HAP-1 (cell line): ENCODE measurements at regions not wholly inside any gene's neighbourhood (a gene's known extent, or its start where the extent isn't known, plus 50 kb on each side); places are given as distances from the start of the nearest gene placed in this dataset.

Experiments used
- DNase-seq, 2 experiments: peaks; one replicate each; pipeline ENCODE4 v3.0.0-alpha.2; 2016 to 2020; ENCODE audit warnings: low spot score in 2 of 2
- H3K27me3 ChIP-seq: fragments of 250-450 bp; sonication (Bioruptor Pico); 2 replicates; pipeline ENCODE4 v1.5.1; 2020; ENCODE audit warnings: low read depth, mild to moderate bottlenecking, moderate library complexity
- H3K36me3 ChIP-seq: fragments of 250-450 bp; sonication (Bioruptor Pico); replicated peaks from 2 replicates; pipeline ENCODE4 v1.5.1; 2020; ENCODE audit warnings: mild to moderate bottlenecking
- H3K4me1 ChIP-seq: fragments of 250-450 bp; sonication (Bioruptor Pico); 2 replicates; pipeline ENCODE4 v1.5.1; 2020; ENCODE audit warnings: mild to moderate bottlenecking
- H3K4me3 ChIP-seq: fragments of 250-450 bp; sonication (Bioruptor Pico); 2 replicates; pipeline ENCODE4 v1.5.1; 2020; ENCODE audit warnings: mild to moderate bottlenecking, moderate library complexity
- H3K9me3 ChIP-seq: fragments of 250-450 bp; sonication (Bioruptor Pico); 2 replicates; pipeline ENCODE4 v1.5.1; 2020; ENCODE audit warnings: mild to moderate bottlenecking, moderate library complexity
- in situ Hi-C: fragments of 300-500 bp; cut with MboI; formaldehyde crosslinking; loops from 3 replicates; pipeline ENCODE4 v1.14.3; 2020; ENCODE audit warnings: low sequenced_read_pairs, inconsistent platforms, mixed read lengths

DNA sequence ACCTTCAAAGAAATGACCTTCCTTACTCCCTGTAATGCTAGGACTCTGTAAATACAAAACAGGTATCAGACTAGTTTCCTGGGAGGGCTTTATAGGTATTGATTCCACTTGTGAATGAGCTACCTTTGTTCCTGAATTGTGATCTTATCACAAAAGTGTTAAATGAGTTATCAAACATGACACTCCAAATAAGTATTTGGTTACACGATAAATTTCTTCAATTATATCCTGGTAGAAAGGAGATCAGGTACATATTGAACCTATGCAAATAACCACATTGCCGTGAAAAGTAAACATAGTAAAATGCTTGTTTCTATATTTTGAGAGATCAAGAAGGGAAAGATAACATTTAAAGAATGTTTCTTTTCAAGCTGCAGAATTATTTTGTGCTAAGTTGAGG, 285.3 kb downstream of the HIVEP2 start:
- no peak for DNase-seq
- H3K4me3 ChIP-seq: no peak overlapping the region
- H3K27me3 ChIP-seq: no peaks in the 10 kb centered on the region
- no peaks in the 10 kb centered on the region for H3K9me3 ChIP-seq
- H3K4me1 ChIP-seq: no peaks in the 10 kb centered on the region
- H3K36me3 ChIP-seq: no peaks in the 10 kb centered on the region
- in situ Hi-C loops: no loop called here

DNA sequence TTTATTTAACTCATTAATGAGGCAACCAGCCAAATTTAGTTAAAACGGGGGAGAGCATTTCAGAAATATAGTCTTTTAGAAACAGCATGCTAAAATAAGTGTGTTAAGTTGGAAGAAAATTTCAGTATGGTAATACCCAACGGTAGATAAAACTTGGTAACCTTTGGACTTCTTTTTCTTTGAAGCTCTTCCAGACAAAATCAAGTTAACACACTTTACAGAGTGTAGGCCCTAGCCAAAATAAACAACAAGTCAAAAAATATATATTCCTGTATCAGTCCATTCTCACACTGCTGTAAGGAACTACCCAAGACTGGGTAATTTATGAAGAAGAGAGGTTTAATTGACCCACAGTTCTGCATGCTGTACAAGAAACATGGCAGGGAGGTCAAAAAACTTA, 279.6 kb downstream of the HIVEP2 start:
- H3K9me3 ChIP-seq: 0 out of 2 replicates have a peak, but pooled peaks cover 2% of the 10 kb centered on the region
- H3K4me1 ChIP-seq: no peaks in the 10 kb centered on the region
- H3K4me3 ChIP-seq: no peak overlapping the region
- in situ Hi-C loops: no loop called here
- DNase-seq: no peak
- no peaks in the 10 kb centered on the region for H3K36me3 ChIP-seq
- H3K27me3 ChIP-seq: no peaks in the 10 kb centered on the region

DNA sequence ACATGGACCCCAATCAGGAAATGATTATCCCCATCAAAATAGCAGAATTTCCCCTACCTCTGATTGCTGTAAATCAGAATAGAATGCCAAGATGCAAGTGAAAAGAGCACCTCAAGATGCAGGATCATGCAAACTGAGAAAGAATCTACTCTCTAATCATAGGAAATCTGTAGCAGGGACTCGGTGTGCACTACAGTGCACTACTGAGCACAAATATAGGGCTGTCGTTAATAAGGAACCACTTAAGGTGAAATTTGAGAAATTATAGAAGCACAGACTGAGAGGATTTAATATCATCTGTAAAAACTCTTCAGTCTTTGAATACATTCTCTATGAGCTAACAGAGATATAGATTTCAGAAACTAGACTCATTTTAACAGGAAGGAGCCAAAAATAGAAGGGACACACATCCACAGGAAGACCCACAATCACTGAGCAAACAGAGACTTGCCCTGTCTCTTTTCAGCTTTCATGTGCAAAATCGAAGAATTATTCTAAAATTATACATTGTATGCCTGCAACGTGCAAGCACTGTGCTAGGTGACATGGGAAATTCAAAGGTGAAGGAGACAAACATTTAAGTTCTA, 278.3 kb downstream of the HIVEP2 start:
- no peaks in the 10 kb centered on the region for H3K36me3 ChIP-seq
- no peak overlapping the region for H3K4me3 ChIP-seq
- no peaks in the 10 kb centered on the region for H3K27me3 ChIP-seq
- in situ Hi-C loops: no loop called here
- H3K4me1 ChIP-seq: no peaks in the 10 kb centered on the region
- 0 out of 2 replicates have a peak, but pooled peaks cover 2% of the 10 kb centered on the region for H3K9me3 ChIP-seq
- DNase-seq: no peak

DNA sequence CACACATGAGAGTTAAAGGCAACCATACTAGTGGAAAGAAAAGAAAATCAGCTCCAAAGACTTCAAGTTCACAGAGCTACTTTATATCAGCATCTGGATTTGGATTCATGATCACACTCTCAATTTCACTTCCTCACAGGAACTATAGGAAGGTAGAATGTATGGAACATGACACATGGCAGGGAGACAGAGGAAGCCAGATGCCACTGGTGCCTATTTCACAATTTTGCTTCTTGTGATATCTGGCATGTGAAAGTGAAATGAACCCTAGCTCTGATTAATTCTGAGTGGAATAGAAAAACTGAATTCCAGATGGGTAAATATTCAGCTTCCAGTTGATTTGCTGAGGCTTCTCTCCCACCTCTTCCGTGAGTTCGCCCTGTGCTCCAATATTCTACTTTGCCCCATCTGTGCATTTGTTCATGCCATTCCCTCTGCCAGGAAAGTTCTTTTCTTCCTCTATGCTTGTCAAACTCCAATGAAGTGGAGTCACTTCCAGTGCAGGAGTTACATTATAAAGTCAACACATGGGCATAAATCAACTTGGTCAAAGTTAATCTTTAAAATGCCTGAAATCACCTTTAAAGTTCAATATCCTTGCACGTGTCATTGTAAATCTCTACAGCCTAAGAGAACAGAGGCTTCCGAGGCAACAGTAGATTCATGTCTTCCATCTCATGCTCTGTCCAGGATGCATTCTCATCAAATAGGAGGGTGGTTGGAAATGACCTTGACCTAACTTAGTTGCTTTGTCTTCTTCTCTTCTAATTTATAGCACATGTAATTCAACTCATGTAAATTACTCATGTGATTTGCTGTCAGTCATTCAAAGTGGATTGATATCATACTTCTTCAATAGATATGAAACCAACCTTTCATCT, 275.3 kb downstream of the HIVEP2 start:
- in situ Hi-C loops: no loop called here
- no peak for DNase-seq
- Histone ChIP-seq H3K9me3 (0 out of 2 replicates have a peak, but pooled peaks cover 2% of the 10 kb centered on the region), H3K36me3 (no peaks in the 10 kb centered on the region), H3K27me3 (peaks cover 9% of the 10 kb centered on the region), H3K4me1 (no peaks in the 10 kb centered on the region), H3K4me3 (no peak overlapping the region)

DNA sequence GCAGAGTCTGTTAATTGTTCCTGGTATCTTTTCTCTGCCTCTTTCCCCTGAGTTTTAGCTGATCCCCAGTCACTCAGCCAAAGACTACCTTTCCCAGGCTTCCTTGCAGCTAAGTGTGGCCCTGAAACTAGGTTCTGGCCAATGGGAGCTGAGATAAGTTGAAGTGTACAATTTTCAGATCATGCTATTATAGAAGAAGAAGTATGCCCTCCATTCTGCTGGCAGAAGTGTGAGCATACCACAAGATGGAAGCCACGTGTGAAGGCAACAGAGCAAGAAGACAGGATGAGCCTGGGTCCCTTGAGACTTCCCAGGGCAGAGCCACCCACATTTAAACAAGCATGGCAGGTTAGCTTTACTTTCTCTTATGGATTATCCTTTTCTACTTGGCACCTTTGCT, 273.2 kb downstream of the HIVEP2 start:
- in situ Hi-C loops: no loop called here
- Histone ChIP-seq H3K4me3 (no peak overlapping the region), H3K4me1 (no peaks in the 10 kb centered on the region), H3K27me3 (peaks cover 9% of the 10 kb centered on the region), H3K9me3 (0 out of 2 replicates have a peak, but pooled peaks cover 2% of the 10 kb centered on the region), H3K36me3 (no peaks in the 10 kb centered on the region)
- no peak for DNase-seq

DNA sequence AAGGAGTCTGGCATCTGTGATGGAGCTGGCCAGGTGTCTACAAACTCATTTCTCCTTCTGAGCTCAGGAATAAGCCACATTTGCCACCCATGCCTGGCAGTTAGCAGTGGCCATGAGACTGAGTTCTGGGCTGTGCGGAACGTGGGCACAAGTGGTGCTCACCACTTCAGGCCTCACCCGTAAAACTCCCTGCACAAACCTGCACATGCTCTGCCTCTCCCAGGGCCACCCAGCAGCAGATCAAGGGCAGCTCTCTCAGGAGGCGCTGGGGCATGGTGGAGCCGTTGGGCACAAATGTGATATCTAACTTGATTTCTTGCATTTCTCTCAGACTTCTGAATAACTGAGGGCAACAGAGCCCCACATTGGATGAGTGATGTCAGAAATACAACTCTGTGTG, 269.5 kb downstream of the HIVEP2 start:
- no peaks in the 10 kb centered on the region for H3K9me3 ChIP-seq
- in situ Hi-C loops: loop anchor here (25.0 kb wide), 2 partner anchors 362 to 737 kb away; no protein-coding TSS in a partner anchor
- DNase-seq: no peak
- no peaks in the 10 kb centered on the region for H3K4me1 ChIP-seq
- H3K36me3 ChIP-seq: no peaks in the 10 kb centered on the region
- H3K4me3 ChIP-seq: no peak overlapping the region
- peaks cover 10% of the 10 kb centered on the region for H3K27me3 ChIP-seq

DNA sequence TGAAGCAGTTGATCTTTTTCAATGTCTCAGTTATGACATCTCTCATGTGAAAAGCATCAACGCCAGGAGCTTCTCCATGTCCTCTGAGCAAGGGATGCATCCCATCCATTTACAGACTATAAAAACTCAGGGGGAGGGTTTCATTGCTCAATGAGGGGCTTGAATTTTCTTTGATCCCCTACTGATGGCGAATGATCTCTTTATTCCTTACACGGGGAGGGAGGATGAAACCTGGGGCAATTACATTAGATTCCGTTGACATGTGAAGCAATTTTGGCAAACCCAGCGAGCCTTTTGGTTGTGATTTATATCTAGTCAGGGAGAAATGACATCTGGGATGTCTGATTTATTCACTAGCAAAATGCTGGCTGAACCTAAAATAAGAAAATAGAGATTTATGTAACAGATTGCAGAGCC, 268.9 kb downstream of the HIVEP2 start:
- no peaks in the 10 kb centered on the region for H3K36me3 ChIP-seq
- H3K27me3 ChIP-seq: peaks cover 12% of the 10 kb centered on the region
- in situ Hi-C loops: loop anchor here (25.0 kb wide), 2 partner anchors 361 to 736 kb away; no protein-coding TSS in a partner anchor
- no peak overlapping the region for H3K4me3 ChIP-seq
- no peak for DNase-seq
- no peaks in the 10 kb centered on the region for H3K9me3 ChIP-seq
- H3K4me1 ChIP-seq: no peaks in the 10 kb centered on the region

DNA sequence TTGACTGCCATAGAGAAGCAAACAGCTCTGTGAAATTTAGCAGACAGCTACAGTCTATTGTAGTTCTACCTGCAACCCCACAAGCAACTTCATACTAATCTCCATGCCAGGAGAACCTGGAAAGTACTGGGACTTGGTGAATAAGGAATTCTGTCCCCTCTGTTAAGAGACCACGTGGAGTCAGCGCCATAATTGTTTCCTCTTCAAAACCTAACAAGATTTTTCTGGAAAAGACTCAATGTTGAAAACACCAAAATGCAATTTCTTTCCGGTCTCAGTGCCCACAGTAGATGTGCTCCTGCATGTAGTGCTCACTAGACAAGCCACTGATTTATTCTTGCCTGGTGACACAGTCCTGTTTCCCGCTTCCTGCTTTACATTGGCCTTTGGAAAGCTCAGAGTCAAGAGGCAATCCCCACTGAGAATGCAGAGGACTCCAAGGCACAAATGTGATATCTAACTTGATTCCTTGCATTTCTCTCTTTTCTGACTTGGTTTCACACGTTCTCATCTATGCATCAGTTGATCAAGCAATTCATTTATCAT, 268.3 kb downstream of the HIVEP2 start:
- H3K4me3 ChIP-seq: no peak overlapping the region
- H3K27me3 ChIP-seq: peaks cover 12% of the 10 kb centered on the region
- no peaks in the 10 kb centered on the region for H3K36me3 ChIP-seq
- H3K4me1 ChIP-seq: no peaks in the 10 kb centered on the region
- no peaks in the 10 kb centered on the region for H3K9me3 ChIP-seq
- no peak for DNase-seq
- in situ Hi-C loops: loop anchor here (25.0 kb wide), 2 partner anchors 361 to 736 kb away; no protein-coding TSS in a partner anchor

DNA sequence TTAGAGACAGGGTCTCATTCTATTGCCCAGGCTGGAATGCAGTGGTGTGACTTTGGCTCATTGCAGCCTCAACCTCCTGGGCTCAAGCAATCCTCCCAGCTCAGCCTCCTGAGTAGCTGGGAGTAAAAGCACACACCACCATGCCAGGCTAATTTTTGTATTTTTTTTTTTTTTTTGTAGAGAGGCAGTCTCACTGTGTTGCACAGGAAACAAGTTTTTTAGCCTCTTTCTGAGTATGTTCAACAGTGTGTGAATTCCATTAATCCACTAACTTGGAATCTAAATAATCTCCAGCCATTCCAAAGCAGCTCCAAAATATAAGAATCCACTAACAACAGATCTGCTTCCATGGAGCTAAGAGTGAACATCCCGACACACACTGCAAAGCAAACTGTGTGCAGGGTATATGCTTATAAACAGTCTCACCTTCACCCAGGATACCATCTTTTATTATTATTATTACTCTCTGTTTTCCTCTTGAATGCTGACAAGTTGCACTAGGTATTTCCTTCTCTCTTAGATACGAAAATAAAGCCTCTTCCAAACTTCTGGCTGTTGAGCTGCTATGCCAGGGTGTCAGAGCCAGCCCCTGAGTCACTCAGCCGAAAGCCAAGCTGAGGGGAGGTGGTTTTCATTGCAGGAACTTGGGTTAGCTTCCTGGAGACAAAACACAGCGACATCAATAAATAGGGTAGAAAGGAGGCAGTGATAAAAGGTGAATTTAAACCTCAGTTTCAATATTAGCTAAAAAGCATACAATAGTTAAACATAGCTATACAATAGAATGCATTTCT, 264.9 kb downstream of the HIVEP2 start:
- DNase-seq: no peak
- Histone ChIP-seq H3K4me1 (no peaks in the 10 kb centered on the region), H3K9me3 (no peaks in the 10 kb centered on the region), H3K4me3 (no peak overlapping the region), H3K36me3 (no peaks in the 10 kb centered on the region), H3K27me3 (0 out of 2 replicates have a peak, but pooled peaks cover 3% of the 10 kb centered on the region)
- in situ Hi-C loops: loop anchor here (25.0 kb wide), 2 partner anchors 357 to 732 kb away; no protein-coding TSS in a partner anchor

DNA sequence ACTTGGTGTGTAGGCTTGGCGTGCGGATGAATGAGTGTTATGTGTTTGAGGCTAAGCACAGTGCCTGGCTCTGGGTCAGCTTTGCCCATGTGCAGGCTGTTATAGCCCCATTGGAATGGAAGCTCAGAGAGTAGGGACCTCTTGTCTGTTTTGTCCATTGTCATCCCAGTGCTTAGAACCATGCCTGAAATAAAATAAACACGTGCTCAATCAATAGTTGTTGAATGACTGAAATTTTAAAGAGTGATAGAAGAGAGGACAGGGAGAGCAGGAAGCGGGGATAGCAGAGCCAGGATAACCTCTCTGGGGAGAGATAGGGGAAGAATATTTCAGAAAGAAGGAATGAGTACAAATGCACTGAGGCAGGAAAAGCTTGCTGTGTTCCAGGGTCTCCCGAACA, 263.9 kb downstream of the HIVEP2 start:
- Histone ChIP-seq H3K9me3 (no peaks in the 10 kb centered on the region), H3K4me3 (no peak overlapping the region), H3K36me3 (no peaks in the 10 kb centered on the region), H3K4me1 (no peaks in the 10 kb centered on the region), H3K27me3 (0 out of 2 replicates have a peak, but pooled peaks cover 3% of the 10 kb centered on the region)
- in situ Hi-C loops: loop anchor here (25.0 kb wide), 2 partner anchors 356 to 731 kb away; no protein-coding TSS in a partner anchor
- DNase-seq: no peak

DNA sequence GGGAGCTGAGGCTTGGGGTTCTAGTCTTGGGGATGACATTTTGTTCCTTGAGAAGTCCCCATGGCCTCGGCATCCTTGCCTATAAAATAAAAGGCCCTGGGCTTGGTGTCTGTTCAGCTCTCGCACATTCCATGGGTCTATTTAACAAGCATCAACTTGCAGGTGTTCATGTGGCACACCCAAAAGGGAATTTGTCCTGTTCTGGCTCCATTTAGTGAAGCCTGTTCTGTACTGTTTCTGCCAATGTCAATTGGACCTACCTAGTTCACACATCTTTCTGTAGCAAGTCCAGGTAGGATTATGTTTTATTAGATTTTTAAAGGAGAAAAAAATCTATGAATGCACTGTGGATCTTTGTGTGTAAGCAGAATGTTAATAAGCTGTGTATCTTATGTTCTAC, 262.0 kb downstream of the HIVEP2 start:
- in situ Hi-C loops: loop anchor here (25.0 kb wide), 2 partner anchors 354 to 729 kb away; no protein-coding TSS in a partner anchor
- no peak for DNase-seq
- no peaks in the 10 kb centered on the region for H3K4me1 ChIP-seq
- H3K4me3 ChIP-seq: no peak overlapping the region
- 0 out of 2 replicates have a peak, but pooled peaks cover 5% of the 10 kb centered on the region for H3K27me3 ChIP-seq
- no peaks in the 10 kb centered on the region for H3K36me3 ChIP-seq
- no peaks in the 10 kb centered on the region for H3K9me3 ChIP-seq

DNA sequence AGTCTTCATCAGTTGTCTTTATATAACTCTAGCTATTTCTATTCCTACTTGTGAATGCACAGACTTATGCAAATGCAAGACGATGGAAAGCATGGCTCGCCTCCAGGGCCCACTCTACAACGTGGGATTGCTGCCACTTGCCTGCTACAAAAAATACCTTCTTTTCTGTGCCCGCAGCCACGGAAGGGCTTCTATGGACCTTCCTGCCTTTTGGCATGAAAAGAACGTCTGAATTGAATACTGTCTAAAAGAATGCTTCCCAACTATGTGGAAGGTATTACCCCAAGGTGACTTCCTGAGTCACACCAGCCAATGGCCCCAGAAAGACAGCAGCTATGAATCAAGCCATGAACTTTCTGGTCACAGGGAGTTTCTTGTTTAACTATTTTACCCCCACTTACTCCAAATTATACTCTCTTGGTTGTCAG, 261.2 kb downstream of the HIVEP2 start:
- DNase-seq: no peak
- H3K4me3 ChIP-seq: no peak overlapping the region
- no peaks in the 10 kb centered on the region for H3K9me3 ChIP-seq
- H3K27me3 ChIP-seq: 0 out of 2 replicates have a peak, but pooled peaks cover 5% of the 10 kb centered on the region
- in situ Hi-C loops: loop anchor here (25.0 kb wide), 2 partner anchors 354 to 729 kb away; no protein-coding TSS in a partner anchor
- no peaks in the 10 kb centered on the region for H3K36me3 ChIP-seq
- H3K4me1 ChIP-seq: no peaks in the 10 kb centered on the region

DNA sequence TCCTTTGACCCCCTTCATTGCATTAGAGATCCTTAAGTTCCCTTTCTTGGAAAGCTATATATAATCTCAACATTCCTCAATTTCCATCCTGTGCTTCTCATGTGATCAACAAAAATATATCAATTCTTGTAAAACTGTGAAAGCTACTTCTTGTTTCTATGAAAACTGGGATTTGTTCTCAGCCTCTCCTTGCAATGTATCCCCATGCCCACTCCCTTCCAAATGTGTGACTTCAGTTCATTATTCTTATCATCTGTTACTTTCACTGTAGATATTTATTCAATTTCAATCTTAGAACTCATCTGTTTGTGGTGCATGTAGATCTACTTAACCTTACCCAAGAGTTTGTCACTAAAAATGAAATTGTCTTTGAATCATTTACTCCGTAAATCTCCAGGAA, 260.6 kb downstream of the HIVEP2 start:
- no peak for DNase-seq
- Histone ChIP-seq H3K4me3 (no peak overlapping the region), H3K36me3 (no peaks in the 10 kb centered on the region), H3K9me3 (no peaks in the 10 kb centered on the region), H3K27me3 (0 out of 2 replicates have a peak, but pooled peaks cover 5% of the 10 kb centered on the region), H3K4me1 (no peaks in the 10 kb centered on the region)
- in situ Hi-C loops: loop anchor here (25.0 kb wide), 2 partner anchors 353 to 728 kb away; no protein-coding TSS in a partner anchor
